C4-2B (cell line): ENCODE measurements at regions not wholly inside any gene's neighbourhood (a gene's known extent, or its start where the extent isn't known, plus 50 kb on each side); places are given as distances from the start of the nearest gene placed in this dataset.

ENCODE experiments used
- H3K27ac ChIP-seq: fragments of 450-650 bp; 2 replicates; pipeline ENCODE4 v1.5.1; 2017
- CTCF ChIP-seq: fragments of 450-650 bp; conservative IDR thresholded peaks from 2 replicates; pipeline ENCODE4 v1.5.1; 2017; ENCODE audit warnings: mild to moderate bottlenecking
- ZFX ChIP-seq: fragments of 450-650 bp; IDR thresholded peaks from 2 replicates; pipeline ENCODE4 v1.6.1; 2017

GRCh38 chr13:32828711-32829110, 187.5 kb upstream of the KL start:
- no peak overlapping the region for H3K27ac ChIP-seq
- TF ChIP-seq CTCF (no peak), ZFX (no peak)

GRCh38 chr13:32829269-32829668, 187.0 kb upstream of the KL start:
- TF ChIP-seq CTCF (no peak), ZFX (no peak)
- no peak overlapping the region for H3K27ac ChIP-seq

GRCh38 chr13:32829676-32830335, 186.4 kb upstream of the KL start:
- H3K27ac ChIP-seq, result no peak overlapping the region
- no peak for TF ChIP-seq CTCF
- TF ChIP-seq ZFX, result no peak

GRCh38 chr13:32830336-32831031, 185.7 kb upstream of the KL start:
- TF ChIP-seq CTCF (no peak), ZFX (no peak)
- no peak overlapping the region for H3K27ac ChIP-seq

- no peak for TF ChIP-seq ZFX
- no peak for TF ChIP-seq CTCF
- no peak overlapping the region for H3K27ac ChIP-seq
Observed at GRCh38 chr13:32837307-32837972, 178.8 kb upstream of the KL start.

GRCh38 chr13:32837973-32838927, 178.0 kb upstream of the KL start:
- no peak for TF ChIP-seq CTCF
- no peak for TF ChIP-seq ZFX
- peak overlapping the region; percentile 48 for H3K27ac ChIP-seq
